ENCODE measurements at regions not wholly inside any gene's neighbourhood (a gene's known extent, or its start where the extent isn't known, plus 50 kb on each side); places are given as distances from the start of the nearest gene placed in this dataset.

- Histone ChIP-seq H3K9me3 (ENCODE audit: control insufficient read depth, insufficient read depth, low read length) (no peaks in the 10 kb centered on the region), H3K36me3 (ENCODE audit: control insufficient read depth, low read length) (no peaks in the 10 kb centered on the region), H3K4me3 (ENCODE audit: low read length) (no peak overlapping the region), H3K27ac (ENCODE audit: low read depth, low read length) (no peak overlapping the region), H4K20me1 (ENCODE audit: control insufficient read depth, insufficient read depth, low read depth, low read length) (no peaks in the 10 kb centered on the region), H3K9me2 (replicated peaks; ENCODE audit: control insufficient read depth, low read length) (no peaks in the 10 kb centered on the region), H3K27me3 (ENCODE audit: control insufficient read depth, low read length) (no peaks in the 10 kb centered on the region), H3K79me2 (ENCODE audit: control insufficient read depth, low read length) (no peaks in the 10 kb centered on the region), H3K4me1 (ENCODE audit: control insufficient read depth, low read length) (no peaks in the 10 kb centered on the region), H3K4me2 (ENCODE audit: low read length) (no peak overlapping the region), H3F3A (ENCODE audit: control insufficient read depth, insufficient read depth) (no peaks in the 10 kb centered on the region)
- TF ChIP-seq EZH2phosphoT487 (IDR thresholded peaks at IDR 0.05; ENCODE audit: borderline replicate concordance, low read length) = no peak
- TF ChIP-seq CTCF (IDR thresholded peaks at IDR 0.05; ENCODE audit: low read depth, low read length, poor library complexity, severe bottlenecking) = no peak
Measured at GRCh38 chr9:80382211-80382891, 810.6 kb downstream of the TLE4 start.

- Histone ChIP-seq H3F3A (ENCODE audit: control insufficient read depth, insufficient read depth) (no peaks in the 10 kb centered on the region), H3K9me2 (replicated peaks; ENCODE audit: control insufficient read depth, low read length) (no peaks in the 10 kb centered on the region), H3K79me2 (ENCODE audit: control insufficient read depth, low read length) (no peaks in the 10 kb centered on the region), H3K4me2 (ENCODE audit: low read length) (no peak overlapping the region), H4K20me1 (ENCODE audit: control insufficient read depth, insufficient read depth, low read depth, low read length) (no peaks in the 10 kb centered on the region), H3K4me3 (ENCODE audit: low read length) (no peak overlapping the region), H3K4me1 (ENCODE audit: control insufficient read depth, low read length) (no peaks in the 10 kb centered on the region), H3K36me3 (ENCODE audit: control insufficient read depth, low read length) (no peaks in the 10 kb centered on the region), H3K27ac (ENCODE audit: low read depth, low read length) (no peak overlapping the region), H3K9me3 (ENCODE audit: control insufficient read depth, insufficient read depth, low read length) (no peaks in the 10 kb centered on the region), H3K27me3 (ENCODE audit: control insufficient read depth, low read length) (no peaks in the 10 kb centered on the region)
- TF ChIP-seq EZH2phosphoT487 (IDR thresholded peaks at IDR 0.05; ENCODE audit: borderline replicate concordance, low read length) (no peak), CTCF (IDR thresholded peaks at IDR 0.05; ENCODE audit: low read depth, low read length, poor library complexity, severe bottlenecking) (no peak)
Measured at GRCh38 chr9:80380301-80380700, 808.5 kb downstream of the TLE4 start.

GRCh38 chr9:80378669-80379293 is 807.0 kb downstream of the TLE4 start:
- H3K36me3 ChIP-seq (ENCODE audit: control insufficient read depth, low read length) = no peaks in the 10 kb centered on the region
- no peaks in the 10 kb centered on the region for H3K4me1 ChIP-seq (ENCODE audit: control insufficient read depth, low read length)
- no peaks in the 10 kb centered on the region for H3K9me3 ChIP-seq (ENCODE audit: control insufficient read depth, insufficient read depth, low read length)
- no peaks in the 10 kb centered on the region for H3F3A ChIP-seq (ENCODE audit: control insufficient read depth, insufficient read depth)
- TF ChIP-seq CTCF (IDR thresholded peaks at IDR 0.05; ENCODE audit: low read depth, low read length, poor library complexity, severe bottlenecking) = no peak
- TF ChIP-seq EZH2phosphoT487 (IDR thresholded peaks at IDR 0.05; ENCODE audit: borderline replicate concordance, low read length) = no peak
- no peak overlapping the region for H3K4me3 ChIP-seq (ENCODE audit: low read length)
- H4K20me1 ChIP-seq (ENCODE audit: control insufficient read depth, insufficient read depth, low read depth, low read length) = no peaks in the 10 kb centered on the region
- H3K27ac ChIP-seq (ENCODE audit: low read depth, low read length) = no peak overlapping the region
- H3K9me2 ChIP-seq (replicated peaks; ENCODE audit: control insufficient read depth, low read length) = no peaks in the 10 kb centered on the region
- H3K79me2 ChIP-seq (ENCODE audit: control insufficient read depth, low read length) = no peaks in the 10 kb centered on the region
- H3K27me3 ChIP-seq (ENCODE audit: control insufficient read depth, low read length) = no peaks in the 10 kb centered on the region
- H3K4me2 ChIP-seq (ENCODE audit: low read length) = no peak overlapping the region
